ENCODE measurements at regions not wholly inside any gene's neighbourhood (a gene's known extent, or its start where the extent isn't known, plus 50 kb on each side); places are given as distances from the start of the nearest gene placed in this dataset.
"Not testable (repeated sequence)": the region's sequence is repeated elsewhere in the genome, so short reads cannot be mapped to it uniquely, and the experiment has no call there.

DNA sequence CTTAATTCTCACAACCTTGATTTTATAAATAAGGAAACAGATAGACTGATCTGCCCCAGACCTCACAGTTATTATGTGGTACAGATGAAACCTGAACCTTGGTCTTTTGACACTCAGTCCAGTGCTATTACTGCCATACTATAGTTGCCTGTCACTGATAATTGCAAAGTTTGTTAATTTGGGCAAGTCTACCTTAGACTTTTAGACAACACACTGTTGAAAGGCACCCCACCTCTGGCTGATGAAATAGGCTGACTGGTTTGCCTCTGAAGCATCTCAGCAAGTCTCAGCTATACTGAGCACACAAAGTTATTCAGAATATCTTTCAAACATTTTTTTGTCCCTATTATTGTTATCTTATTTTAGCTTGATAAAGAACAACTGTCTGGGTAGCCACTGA lies 53.1 kb upstream of the MAP4 start:
- Mint-ChIP-seq H3K36me3 (ENCODE audit: low read depth) (peaks cover 26% of the 10 kb centered on the region), H3K9me3 (ENCODE audit: insufficient read depth) (no peaks in the 10 kb centered on the region), H3K4me1 (ENCODE audit: low read depth) (peaks cover 5% of the 10 kb centered on the region), H3K27ac (no peak overlapping the region), H3K4me3 (no peak overlapping the region), H3K27me3 (ENCODE audit: low read depth) (no peaks in the 10 kb centered on the region)
- ChIA-PET CTCF (no interaction called here), POLR2A (no interaction called here)
- ATAC-seq: no peak
- DNase-seq: no peak

DNA sequence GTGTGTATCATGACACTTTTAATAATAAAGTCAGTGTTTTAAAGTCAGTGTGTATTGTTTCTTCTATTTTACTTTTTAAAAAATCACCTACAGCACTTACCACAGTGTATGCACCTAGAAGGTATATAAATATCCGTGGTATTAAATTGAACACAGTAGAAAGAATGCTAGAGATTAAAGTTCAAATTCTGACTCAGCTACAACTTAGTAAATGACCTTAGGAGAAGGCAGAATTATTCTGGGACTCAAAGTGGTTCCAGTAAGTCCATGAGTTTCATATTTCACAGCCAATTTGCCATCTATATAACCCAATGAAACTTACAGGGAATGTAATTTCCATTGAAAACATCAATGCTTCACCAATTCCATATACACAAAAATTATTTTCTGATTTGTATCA lies 52.7 kb upstream of the MAP4 start:
- POLR2A ChIA-PET: no interaction called here
- H3K9me3 Mint-ChIP-seq (ENCODE audit: insufficient read depth): no peaks in the 10 kb centered on the region
- ATAC-seq (no peak), DNase-seq (no peak)
- no peak overlapping the region for H3K4me3 Mint-ChIP-seq
- CTCF ChIA-PET: no interaction called here
- H3K36me3 Mint-ChIP-seq (ENCODE audit: low read depth): peaks cover 23% of the 10 kb centered on the region
- H3K27ac Mint-ChIP-seq: no peak overlapping the region
- H3K4me1 Mint-ChIP-seq (ENCODE audit: low read depth): peaks cover 9% of the 10 kb centered on the region
- H3K27me3 Mint-ChIP-seq (ENCODE audit: low read depth): no peaks in the 10 kb centered on the region

GRCh38 chr3:48068320-48068719 lies 52.1 kb upstream of the MAP4 start:
- POLR2A ChIA-PET; H3K9me3 Mint-ChIP-seq (ENCODE audit: insufficient read depth); H3K4me1 Mint-ChIP-seq (ENCODE audit: low read depth); H3K4me3 Mint-ChIP-seq; CTCF ChIA-PET; H3K27ac Mint-ChIP-seq; ATAC-seq; DNase-seq; H3K27me3 Mint-ChIP-seq (ENCODE audit: low read depth): not testable (repeated sequence)
- peaks cover 21% of the 10 kb centered on the region for H3K36me3 Mint-ChIP-seq (ENCODE audit: low read depth)

DNA sequence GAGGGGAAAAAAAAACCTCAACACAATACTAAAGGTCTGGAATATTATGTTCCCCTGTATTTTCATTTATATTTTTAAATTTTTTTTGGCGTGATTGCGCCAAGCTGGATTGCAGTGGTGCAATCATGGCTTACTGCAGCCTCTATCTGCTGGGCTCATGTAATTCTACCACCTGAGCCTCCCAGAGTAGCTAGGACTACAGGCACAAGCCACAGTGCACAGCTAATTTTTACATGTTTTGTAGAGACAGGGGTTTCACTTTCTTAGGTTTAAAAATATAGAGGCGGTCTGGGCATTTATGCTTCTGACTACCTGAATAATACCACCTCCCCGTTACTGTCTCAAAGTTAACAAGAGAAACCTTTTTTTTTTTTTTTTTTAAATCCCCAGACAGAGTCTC lies 51.1 kb upstream of the MAP4 start:
- Mint-ChIP-seq H3K27ac (no peak overlapping the region), H3K4me1 (ENCODE audit: low read depth) (peaks cover 9% of the 10 kb centered on the region), H3K9me3 (ENCODE audit: insufficient read depth) (no peaks in the 10 kb centered on the region), H3K36me3 (ENCODE audit: low read depth) (peaks cover 21% of the 10 kb centered on the region), H3K27me3 (ENCODE audit: low read depth) (no peaks in the 10 kb centered on the region), H3K4me3 (no peak overlapping the region)
- ChIA-PET CTCF (no interaction called here), POLR2A (interaction anchor here (0.6 kb wide), 1 partner anchor 58 kb away, joined by 4 read pairs; no protein-coding TSS in a partner anchor)
- no peak for DNase-seq
- no peak for ATAC-seq
